ENCODE measurements at regions not wholly inside any gene's neighbourhood (a gene's known extent, or its start where the extent isn't known, plus 50 kb on each side); places are given as distances from the start of the nearest gene placed in this dataset.

DNA sequence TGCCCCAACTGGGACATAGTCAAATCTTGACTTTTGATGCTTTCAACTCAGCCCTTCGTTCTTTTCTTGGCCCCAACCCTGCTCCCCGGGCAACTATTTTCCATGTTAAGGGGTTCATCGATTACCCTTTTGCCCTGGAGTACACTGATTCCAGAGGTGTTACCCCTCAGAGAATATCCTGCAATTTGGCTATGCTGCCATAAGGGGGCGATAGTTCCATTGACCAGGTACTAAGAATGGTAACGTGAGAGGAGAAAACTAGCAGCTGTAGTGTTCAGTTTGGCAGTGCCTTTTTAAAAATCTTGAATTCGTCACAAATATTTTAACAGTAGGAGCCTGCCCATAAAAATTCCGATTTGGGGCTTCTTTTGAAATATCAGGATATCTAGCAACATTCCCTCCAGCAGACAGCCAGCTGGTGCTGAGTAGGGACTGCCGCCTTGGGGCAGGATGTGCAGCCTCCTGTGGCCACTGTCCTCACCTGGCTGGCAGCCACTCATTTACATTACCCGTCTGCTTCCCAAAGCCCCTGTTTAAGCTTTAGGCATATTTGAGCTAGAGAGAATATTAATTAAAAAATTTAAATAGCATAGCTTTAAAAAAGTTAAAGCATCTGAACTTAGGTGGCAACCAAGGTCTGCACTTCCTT is 146.3 kb upstream of the SKOR2 start:
- DNase-seq = peak; percentile 63

DNA sequence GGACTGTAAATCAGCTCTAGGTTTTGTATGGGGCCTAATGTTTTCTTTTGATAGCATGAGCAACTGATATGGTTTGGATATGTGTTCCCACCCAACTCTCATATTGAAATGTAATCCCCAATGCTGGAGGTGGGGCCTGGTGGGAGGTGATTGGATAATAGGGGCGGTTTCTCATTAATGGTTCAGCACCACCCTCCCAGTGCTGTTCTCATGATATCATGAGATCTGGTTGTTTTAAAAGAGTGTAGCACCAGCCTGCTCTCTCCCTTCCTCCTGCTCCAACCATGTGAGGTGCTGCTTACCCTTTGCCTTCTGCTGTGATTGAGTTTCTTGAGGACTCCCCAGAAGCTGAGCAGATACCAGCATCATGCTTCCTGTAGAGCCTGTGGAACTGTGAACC is 140.2 kb upstream of the SKOR2 start:
- no peak for DNase-seq

- DNase-seq = no peak
Observed at GRCh38 chr18:47390410-47391024, 139.1 kb upstream of the SKOR2 start.

DNA sequence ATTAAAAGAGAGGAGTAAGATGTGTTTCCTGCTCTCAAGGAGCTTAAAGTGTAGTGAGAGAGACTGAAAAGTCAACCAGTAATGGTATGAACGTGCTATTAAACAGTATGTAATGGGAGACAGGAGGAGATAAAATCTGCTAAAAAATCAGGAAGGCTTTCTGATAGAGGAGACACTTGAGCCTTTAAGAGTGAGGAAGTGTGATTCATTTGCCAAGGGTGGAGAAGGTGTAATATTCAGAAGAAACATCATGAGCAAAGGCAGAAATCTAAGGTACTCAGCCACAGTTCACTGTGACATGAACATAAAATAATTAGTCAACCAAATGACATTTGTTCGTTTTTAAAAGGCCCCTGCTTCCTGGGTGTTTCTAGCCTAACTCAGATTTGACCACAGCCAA is 137.8 kb upstream of the SKOR2 start:
- no peak for DNase-seq

GRCh38 chr18:47387864-47388263 is 136.4 kb upstream of the SKOR2 start:
- DNase-seq = no peak

- no peak for DNase-seq
Observed at GRCh38 chr18:47383729-47384128, 132.3 kb upstream of the SKOR2 start.

- DNase-seq = no peak
Observed at GRCh38 chr18:47381975-47382570, 130.6 kb upstream of the SKOR2 start.

DNA sequence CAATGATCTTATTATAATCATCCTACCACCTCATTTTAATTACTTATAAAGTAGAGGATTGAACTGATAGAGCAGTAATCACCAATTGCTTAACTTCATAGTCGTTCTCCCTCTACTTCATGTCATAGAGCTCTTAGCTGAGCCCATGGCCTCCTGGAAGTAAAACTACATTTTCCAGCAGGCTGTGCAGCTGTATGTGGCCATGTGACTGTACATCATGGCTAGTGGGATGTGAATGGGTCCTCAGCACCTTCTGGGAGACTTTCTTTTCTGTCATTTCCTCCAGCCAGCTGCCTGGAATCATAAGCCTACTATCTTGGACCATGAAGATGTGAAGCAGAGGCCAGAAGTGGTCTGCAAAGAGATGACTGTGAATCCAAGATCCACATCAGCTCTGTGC is 128.7 kb upstream of the SKOR2 start:
- no peak for DNase-seq

- DNase-seq = no peak
Observed at GRCh38 chr18:47373465-47373864, 122.0 kb upstream of the SKOR2 start.

GRCh38 chr18:47370052-47370451 is 118.6 kb upstream of the SKOR2 start:
- no peak for DNase-seq

- DNase-seq = peak; percentile 27
Observed at GRCh38 chr18:47354061-47354460, 102.6 kb upstream of the SKOR2 start.

GRCh38 chr18:47346016-47346415 is 94.6 kb upstream of the SKOR2 start:
- DNase-seq = peak; percentile 19

GRCh38 chr18:47345291-47345690 is 93.8 kb upstream of the SKOR2 start:
- DNase-seq = no peak

- no peak for DNase-seq
Observed at GRCh38 chr18:47343291-47343690, 91.8 kb upstream of the SKOR2 start.

DNA sequence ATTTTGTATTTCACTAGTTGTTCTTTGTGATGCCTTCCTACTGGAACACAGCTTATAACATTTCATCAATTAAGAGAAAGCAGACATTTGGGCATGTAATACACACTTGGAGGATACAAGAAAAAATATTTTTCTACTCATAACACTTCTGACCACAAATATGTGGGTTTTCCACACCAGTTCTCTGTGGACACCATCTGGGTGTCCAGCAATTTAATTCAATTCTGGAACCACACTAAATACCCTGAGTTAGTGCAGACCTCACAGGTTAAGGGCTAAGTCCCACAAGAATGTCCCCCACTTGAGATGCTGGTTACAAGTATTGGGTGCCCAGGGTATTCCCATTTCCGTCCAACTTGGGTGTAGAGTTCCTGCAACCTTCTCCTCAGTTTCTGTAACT is 91.1 kb upstream of the SKOR2 start:
- DNase-seq = no peak

DNA sequence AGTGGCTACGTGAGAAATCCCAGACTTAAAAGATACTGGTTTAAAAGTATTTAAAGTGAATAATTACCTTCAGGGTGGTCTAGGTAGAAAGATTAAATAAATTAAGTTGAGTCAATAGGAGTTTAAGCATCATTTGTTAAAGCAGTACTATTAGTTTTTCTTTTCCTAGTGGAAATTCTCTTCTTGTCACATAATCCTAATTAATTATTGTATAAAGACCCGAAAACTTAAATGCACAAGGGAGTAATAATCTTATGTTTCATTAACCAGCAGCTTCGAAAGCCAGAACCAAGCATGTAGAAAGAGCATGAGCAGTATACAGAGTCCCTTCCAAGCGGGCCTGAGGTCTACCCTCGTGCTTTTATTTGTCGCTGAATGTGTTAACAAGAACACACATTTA is 90.2 kb upstream of the SKOR2 start:
- DNase-seq = no peak

GRCh38 chr18:47334966-47335365 is 83.5 kb upstream of the SKOR2 start:
- no peak for DNase-seq

DNA sequence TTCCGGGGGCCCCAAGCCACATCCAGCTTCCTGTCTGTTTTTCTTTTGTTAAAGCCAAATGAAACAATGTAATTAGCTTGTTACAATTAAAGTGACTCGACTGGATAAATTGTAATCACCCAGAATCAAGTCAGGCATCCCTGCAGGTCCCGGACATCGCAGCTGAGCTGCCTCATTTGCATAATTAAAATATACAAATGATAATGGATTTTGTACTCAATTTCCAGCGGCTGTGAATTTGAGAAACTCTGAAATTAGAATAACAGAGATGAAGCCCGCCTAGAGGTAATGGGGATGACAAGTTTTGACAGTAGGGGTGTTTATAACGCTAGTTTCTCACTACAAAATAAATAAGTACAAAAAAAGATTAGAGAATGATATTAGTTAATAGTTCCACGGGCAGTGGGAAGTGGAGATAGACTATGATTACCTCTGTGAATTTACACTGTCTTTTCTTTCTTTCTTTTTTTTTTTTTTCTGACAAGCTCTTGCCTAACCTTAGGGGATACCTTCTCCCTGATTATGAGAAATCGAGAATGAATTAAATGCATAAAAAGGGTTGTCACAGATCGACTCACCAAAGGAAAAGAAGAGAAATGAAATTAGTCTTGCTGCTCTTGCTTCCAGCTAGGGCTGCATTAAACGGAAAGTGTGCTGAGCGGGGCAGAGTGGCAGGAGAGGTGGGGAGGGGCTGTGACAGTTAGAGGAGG is 82.6 kb upstream of the SKOR2 start:
- DNase-seq = no peak

DNA sequence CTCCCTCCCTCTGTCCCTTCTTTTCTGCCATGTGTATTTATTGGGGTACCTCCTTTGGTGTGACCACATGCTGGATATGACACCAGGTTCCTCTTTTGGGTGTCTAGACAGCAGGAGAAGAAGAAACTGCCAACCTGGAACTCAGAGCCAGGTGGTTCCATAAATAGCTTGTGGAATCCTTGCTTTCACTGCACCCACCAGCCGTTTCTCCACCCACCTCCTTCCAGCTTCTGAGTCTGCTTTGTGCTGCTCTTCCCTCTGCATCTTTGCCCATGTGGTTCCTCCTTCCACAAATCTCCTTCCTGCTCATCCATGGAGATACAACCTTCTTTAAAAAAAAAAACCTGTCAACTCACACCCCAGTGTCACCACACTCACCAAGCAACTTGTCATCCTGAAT is 80.2 kb upstream of the SKOR2 start:
- DNase-seq = no peak

DNA sequence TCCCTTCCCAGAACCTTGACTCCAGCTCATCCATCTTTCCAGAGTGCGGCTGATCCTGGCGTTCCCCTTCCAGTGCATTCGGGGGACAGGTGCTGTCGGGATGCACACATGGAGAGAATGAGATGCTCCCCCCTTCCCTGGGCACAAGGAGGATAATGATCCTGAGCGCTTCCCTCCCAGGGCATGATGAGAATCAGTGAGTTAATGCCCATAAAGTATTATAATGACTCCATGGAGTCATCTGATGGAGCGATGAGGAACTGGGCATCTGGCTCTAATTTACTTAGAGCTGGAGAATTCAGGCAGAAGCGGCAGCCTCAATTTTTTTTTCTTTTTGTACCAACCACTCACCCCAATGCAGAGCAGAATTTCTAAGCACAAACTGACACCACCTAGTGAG is 79.6 kb upstream of the SKOR2 start:
- no peak for DNase-seq

GRCh38 chr18:47323158-47323557 is 71.7 kb upstream of the SKOR2 start:
- no peak for DNase-seq

DNA sequence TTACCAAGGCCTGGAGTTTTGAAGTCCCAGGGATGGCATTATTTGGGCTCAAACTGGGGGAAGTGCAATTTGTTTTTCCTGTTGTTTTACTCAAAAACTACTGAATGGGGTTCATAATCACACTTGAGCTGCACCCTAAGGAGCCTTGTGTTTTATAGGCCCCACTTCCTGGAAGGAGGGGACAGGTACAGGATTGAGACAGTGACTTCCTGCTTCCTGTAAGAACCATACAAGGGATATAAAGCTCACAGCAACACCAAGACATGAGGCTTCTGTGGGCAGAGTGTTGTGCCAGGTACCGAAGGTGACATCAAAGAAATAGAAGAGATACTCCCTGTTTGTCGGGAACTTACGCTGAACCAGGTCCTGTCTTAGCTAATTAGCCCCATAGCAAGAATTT is 70.4 kb upstream of the SKOR2 start:
- DNase-seq = no peak

- no peak for DNase-seq
Observed at GRCh38 chr18:47317824-47318508, 66.5 kb upstream of the SKOR2 start.

DNA sequence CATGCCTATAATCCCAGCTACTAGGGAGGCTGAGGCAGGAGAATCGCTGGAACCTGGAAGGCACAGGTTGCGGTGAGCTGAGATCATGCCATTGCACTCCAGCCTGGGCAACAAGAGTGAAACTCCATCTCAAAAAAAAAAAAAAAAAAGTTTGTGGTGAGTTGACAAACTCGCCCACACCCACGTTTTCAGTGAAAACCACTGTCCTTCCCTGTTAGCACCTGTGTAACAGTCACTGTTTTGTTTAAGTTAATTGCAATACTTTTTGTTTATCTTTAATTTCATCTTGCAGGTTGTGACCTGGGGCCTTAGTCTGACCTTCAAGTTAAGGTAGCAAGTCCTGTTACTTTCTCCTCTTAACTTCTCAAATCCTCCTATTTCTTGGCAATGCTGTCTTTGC is 65.5 kb upstream of the SKOR2 start:
- no peak for DNase-seq

All from islet precursor cell (in vitro differentiated cells).